GM10266 (cell line): ENCODE measurements at regions not wholly inside any gene's neighbourhood (a gene's known extent, or its start where the extent isn't known, plus 50 kb on each side); places are given as distances from the start of the nearest gene placed in this dataset.

Source experiments
- DNase-seq: peaks from one replicate; pipeline ENCODE4 v3.0.0; 2012; ENCODE audit errors: extremely low spot score
- TF ChIP-seq, protein P1 (sequence below): IDR thresholded peaks from 2 replicates; pipeline ENCODE4 v1.5.1; 2012; ENCODE audit warnings: mild to moderate bottlenecking, low read depth; ENCODE audit not compliant: control insufficient read depth, insufficient read depth; ENCODE audit errors: missing control alignments

DNA sequence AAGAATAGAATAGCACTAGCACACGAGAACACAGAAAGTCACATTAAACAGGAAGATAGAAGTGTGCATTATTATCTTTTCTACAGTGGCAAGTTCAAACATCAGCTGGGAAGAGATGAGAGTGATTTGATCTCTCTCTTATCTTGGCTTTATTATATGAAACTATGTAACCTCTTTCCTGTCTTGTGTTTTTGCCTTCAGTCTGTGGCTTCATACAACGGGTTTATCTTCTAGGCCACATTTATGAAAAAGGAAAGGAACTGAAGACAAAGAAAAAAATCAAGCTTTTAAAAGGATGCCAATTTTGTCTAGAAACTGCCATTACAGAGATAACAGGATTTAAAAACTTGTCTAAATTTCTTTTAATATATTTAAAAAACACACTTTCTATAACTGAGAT lies 983.6 kb downstream of the RPA4 start:
- TF ChIP-seq, protein P1, sequence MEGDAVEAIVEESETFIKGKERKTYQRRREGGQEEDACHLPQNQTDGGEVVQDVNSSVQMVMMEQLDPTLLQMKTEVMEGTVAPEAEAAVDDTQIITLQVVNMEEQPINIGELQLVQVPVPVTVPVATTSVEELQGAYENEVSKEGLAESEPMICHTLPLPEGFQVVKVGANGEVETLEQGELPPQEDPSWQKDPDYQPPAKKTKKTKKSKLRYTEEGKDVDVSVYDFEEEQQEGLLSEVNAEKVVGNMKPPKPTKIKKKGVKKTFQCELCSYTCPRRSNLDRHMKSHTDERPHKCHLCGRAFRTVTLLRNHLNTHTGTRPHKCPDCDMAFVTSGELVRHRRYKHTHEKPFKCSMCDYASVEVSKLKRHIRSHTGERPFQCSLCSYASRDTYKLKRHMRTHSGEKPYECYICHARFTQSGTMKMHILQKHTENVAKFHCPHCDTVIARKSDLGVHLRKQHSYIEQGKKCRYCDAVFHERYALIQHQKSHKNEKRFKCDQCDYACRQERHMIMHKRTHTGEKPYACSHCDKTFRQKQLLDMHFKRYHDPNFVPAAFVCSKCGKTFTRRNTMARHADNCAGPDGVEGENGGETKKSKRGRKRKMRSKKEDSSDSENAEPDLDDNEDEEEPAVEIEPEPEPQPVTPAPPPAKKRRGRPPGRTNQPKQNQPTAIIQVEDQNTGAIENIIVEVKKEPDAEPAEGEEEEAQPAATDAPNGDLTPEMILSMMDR = no peak
- no peak for DNase-seq

DNA sequence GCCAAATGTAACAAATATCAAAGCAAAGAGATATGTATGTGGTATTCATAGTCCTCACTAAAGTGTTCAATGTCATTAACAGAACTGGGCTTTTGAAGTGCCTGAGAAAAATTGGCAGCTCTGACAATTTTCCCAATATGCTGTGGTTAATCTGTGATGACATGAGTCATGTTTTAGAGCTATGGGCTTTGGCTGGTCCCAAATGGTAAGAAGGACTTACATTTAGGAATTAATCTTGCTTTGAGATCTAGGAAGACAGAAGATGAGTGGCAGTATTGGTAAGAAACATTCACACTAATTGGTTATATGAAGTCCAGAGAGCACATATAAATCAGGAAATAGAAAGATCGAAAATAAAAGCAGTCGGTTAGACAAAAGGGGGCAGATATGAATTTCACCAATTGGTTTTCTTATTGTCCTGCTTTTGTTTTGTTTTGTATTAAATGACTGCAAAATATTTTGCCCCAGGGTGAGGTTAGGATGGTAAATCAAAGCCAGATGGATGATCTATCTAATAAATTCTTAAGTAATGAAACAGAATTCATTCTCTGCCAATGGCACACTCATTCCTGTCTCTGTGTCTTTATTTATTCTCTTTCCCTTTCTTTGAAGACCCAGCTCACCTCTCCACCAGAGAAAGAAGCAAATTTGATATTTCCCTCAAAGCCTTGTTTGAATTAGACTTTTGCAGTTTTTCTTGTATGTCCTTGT lies 993.1 kb downstream of the RPA4 start:
- TF ChIP-seq, protein P1 = no peak
- DNase-seq = no peak

DNA sequence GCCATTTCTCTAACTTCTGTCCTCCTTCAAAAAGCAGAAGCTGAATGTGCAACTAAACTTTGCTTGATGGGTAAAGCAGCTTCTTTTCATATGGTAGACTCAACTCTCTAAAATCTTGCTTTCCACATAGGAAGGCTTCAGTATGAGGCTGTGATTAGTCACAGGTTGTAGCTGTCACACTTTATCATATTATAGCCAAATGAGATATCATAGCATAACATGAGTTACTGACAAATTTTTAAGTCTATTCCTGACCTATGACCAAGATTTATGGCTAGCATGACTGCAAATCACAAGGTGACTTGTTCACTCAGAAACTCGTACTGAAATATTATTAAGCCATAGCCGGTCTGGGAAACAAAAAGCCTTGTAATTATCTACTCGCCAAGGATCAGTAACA lies 998.6 kb downstream of the RPA4 start:
- no peak for DNase-seq
- TF ChIP-seq, protein P1 = no peak

DNA sequence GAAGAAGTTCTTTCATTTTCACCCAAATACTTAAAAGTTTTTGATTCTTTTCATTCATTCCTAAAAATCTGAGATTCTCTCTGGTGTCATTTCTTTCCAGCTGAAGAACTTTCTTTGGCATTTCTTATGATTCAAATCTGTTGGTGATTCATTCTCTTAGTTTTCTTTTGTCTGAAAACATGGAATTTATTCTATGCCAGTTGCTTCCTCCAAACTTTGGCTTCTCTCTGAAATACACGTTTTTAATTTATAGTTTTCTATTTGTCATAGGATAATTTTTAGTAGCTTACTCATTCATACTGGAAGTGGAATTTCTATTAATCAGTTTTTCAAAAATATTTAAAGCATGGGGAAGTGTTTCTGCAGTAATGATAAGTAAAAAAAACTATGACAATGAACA lies 1012.0 kb downstream of the RPA4 start:
- TF ChIP-seq, protein P1 = no peak
- DNase-seq = no peak

DNA sequence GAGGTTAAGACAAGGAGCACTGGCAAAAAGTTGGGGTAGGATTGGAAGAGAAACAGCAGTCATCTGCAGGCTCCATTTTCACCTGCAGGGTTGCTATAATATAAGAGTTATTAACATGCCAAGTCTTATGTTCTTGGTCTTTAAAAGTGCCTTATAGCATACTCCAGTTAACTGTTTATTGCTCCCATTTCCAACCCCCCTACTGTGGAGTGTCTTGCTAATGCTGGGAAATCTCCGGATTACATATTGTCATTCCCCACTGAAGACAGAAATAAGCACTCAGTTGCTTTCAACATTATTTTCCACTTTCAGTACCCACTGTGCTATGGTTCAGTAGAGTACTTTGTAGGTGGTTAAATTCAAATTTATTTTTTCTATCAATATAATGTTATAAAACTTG lies 1014.3 kb downstream of the RPA4 start:
- DNase-seq = no peak
- TF ChIP-seq, protein P1 = no peak

DNA sequence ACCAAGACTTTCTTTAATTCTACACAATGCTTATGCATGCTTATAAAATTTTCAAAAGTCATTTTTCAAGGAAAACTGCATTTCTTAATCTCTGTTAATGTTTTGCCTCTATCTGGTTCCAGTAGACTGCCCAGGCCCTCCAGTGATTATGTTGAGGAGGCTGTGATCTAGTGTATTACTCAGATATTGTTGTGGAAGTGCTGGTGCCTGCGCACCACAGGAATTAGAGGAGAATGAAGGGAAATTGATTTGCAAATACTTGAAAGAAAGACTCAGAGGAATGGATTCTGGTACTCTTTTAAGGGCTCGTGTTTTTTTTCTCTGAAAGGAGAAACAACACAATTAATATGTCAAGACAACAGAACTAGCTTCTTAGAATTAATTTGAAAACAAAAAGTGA lies 1015.1 kb downstream of the RPA4 start:
- no peak for DNase-seq

DNA sequence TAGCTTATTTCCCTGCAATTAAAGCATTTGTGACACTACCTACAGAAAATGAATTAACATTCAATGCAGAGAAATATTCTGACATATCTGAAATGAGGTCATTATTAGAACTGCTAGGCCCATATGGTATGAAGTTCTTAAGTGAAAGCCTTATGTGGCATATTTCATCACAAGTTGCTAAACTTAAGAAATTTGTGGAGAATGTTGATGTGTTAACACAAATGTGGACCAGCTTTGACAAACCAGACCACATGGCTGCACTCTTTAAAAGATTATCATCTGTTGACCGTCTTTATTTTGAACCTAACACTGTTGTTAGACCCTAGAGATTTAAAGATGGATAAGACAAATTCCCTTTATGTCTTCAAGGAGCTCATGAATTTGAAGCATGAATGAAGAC lies 1024.1 kb downstream of the RPA4 start:
- DNase-seq = no peak
- TF ChIP-seq, protein P1 = no peak

More for the DNA sequence above, 1015.1 kb downstream of the RPA4 start:
- TF ChIP-seq, protein P1 = no peak
